Fibroblast of pulmonary artery (primary cell): ENCODE measurements at regions not wholly inside any gene's neighbourhood (a gene's known extent, or its start where the extent isn't known, plus 50 kb on each side); places are given as distances from the start of the nearest gene placed in this dataset.

Experiments used
- DNase-seq: peaks from one replicate; pipeline ENCODE4 v3.0.0-alpha.2; 2010; ENCODE audit warnings: low read depth
- H3K4me3 ChIP-seq: replicated peaks from 2 replicates; pipeline ENCODE4 v1.5.1; 2011; ENCODE audit warnings: low read depth, mild to moderate bottlenecking, control low read depth, low read length, moderate library complexity
- CTCF ChIP-seq: IDR thresholded peaks from 2 replicates; pipeline ENCODE4 v1.5.1; 2011; ENCODE audit warnings: mild to moderate bottlenecking, control low read depth, low read length, inconsistent platforms; ENCODE audit errors: missing control alignments

DNA sequence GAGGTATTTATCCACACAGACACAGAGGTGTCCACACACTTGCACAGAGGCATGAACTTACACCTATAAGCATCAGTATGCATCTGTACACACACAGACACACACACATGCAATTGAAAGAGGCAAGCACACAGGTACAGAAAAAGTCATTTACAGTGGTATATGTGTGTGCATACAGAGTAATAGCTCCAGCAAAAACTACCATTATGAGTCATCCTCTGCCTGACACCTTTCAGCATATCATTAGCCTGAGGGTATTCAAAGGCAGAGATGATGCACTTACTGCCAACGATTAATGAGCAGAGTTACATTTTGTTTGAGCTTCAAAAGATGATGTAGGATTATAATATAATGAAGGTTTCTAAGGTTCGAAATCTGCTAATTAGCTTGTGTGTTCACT is 100.3 kb upstream of the TPRG1 start:
- H3K4me3 ChIP-seq, result no peak overlapping the region
- TF ChIP-seq CTCF, result no peak
- DNase-seq, result no peak

DNA sequence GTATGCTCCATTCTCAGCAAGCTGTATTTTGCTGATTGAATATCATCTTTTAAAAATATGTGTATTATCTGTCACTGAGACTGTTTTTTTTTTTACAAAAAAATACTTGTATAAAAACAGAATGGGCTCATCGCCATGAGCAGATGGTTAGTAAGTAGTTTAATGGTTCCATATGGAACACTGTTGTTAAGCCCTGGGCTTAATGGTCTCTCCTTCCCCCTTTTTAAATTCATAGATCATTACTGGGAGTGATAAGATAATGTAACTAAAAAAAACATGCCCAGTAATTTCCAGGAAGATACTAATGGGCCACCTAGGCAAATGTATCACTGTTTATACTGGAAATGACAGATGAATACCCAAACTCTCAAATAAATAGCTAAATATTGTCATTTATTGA is 95.3 kb upstream of the TPRG1 start:
- H3K4me3 ChIP-seq, result no peak overlapping the region
- no peak for DNase-seq
- TF ChIP-seq CTCF, result no peak

DNA sequence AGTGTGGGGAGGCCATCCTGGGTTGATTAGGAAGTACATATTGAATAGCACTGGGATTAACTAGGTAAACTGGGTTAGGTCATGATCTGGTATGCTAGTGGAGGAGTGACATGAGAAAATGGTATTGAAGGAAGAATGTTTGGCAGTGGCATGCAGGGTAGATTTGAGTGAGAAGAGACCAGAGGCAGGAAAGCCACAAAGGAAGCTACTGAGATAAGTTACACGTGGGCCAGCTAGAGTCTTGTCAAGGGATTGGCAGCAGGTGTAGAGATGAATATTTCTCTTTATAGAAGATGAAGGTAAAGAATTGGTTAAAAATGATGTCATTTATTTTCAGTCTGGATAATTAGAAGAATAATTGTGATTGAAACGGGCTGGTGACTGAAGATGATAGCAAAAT is 91.0 kb upstream of the TPRG1 start:
- no peak overlapping the region for H3K4me3 ChIP-seq
- DNase-seq, result no peak
- TF ChIP-seq CTCF, result no peak

DNA sequence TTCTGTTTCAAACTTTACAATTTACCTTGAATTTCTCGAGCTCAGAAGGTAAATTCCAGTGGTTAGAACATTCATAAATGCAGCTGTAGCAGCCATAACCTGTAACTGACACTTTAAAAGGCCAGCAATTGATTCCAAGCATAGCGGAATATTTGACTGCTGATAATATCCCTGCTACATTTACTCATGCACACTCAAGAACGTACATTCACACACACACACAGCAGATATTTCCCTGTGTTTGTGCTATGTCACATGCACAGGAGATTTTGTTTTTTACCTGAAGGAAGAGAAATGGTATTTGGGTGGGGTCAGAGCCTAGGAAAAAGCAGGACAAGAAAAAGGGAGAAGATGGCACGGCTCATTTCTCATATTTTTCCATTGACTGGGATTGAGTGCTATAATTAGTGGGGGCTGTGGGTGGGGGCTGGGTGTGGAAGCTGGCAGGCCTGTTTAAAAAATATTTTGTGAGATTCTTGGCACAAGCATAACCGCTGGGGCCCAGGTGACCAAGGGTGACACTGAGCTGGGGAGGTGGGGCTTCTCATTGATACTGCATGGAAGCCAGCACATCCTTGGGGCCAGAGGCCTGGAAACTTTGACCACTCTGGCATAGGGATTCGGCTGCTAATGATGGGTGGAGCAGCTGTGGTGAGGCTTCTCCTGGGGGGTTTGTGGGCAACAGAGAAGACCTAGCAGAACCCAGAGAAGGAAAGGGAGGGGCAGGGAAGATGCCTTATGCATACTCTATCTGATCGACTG is 88.9 kb upstream of the TPRG1 start:
- H3K4me3 ChIP-seq, result no peak overlapping the region
- DNase-seq, result no peak
- TF ChIP-seq CTCF, result no peak

GRCh38 chr3:189084620-189085019 is 87.2 kb upstream of the TPRG1 start:
- H3K4me3 ChIP-seq, result no peak overlapping the region
- DNase-seq, result peak; percentile 3
- TF ChIP-seq CTCF, result no peak

DNA sequence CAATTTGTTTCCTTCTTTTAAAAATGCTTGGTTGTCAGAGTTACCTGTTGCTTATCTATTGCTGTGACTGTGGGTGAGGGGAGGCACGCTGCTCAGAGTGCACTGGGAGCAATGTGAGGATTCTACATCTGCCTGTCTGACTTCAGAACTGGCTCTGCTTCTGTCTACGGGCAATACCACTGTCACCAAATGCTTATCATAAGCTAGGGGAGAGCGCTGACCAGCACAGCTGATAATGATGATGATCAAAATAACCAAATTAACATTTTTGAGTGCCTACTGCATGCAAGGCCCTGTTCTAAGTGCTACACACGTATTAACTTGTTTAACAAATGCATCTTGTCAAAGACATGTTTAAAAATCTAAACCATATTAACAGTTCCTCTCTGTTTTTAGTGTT is 79.2 kb upstream of the TPRG1 start:
- DNase-seq, result no peak
- TF ChIP-seq CTCF, result no peak
- H3K4me3 ChIP-seq, result no peak overlapping the region

DNA sequence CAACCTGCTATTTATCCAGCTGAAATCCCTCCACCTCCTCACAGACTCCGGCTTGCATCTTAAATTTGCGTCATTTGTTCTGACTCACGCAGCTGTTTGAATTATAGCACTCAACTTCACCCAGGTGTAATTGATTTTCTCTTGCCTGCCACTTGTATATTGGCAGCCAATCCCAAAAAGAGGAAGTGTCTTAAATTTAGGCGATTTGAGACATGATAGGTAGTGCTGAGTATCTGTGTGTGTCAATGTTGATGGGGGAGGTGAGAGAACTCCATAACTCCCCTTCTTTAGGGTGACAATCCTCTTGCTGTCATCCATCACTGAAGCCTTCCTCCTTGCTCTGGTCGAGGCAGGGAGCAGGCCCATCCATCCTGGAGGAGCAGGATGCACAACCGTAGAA is 77.2 kb upstream of the TPRG1 start:
- no peak for TF ChIP-seq CTCF
- DNase-seq, result no peak
- H3K4me3 ChIP-seq, result no peak overlapping the region
